GM19395 (cell line): ENCODE measurements at regions not wholly inside any gene's neighbourhood (a gene's known extent, or its start where the extent isn't known, plus 50 kb on each side); places are given as distances from the start of the nearest gene placed in this dataset.

ENCODE experiments used
- ATAC-seq: cut with Tn5 transposase; IDR thresholded peaks from one replicate; pipeline ENCODE4 v1.9.1; 2021; ENCODE audit warnings: mild to moderate bottlenecking, moderate library complexity; ENCODE audit not compliant: unreplicated experiment

GRCh38 chr1:218809625-218810024, 364.1 kb upstream of the LYPLAL1 start:
- ATAC-seq = no peak

GRCh38 chr1:218810306-218810705, 363.4 kb upstream of the LYPLAL1 start:
- no peak for ATAC-seq

GRCh38 chr1:218811497-218811896, 362.2 kb upstream of the LYPLAL1 start:
- no peak for ATAC-seq

GRCh38 chr1:218812360-218812759, 361.3 kb upstream of the LYPLAL1 start:
- ATAC-seq = no peak

- ATAC-seq = no peak
Measured at GRCh38 chr1:218813237-218813636, 360.4 kb upstream of the LYPLAL1 start.

GRCh38 chr1:218815076-218815475, 358.6 kb upstream of the LYPLAL1 start:
- ATAC-seq = no peak

- ATAC-seq = no peak
Measured at GRCh38 chr1:218817071-218817470, 356.6 kb upstream of the LYPLAL1 start.

- no peak for ATAC-seq
Measured at GRCh38 chr1:218817691-218818465, 355.8 kb upstream of the LYPLAL1 start.

GRCh38 chr1:218823291-218823900, 350.3 kb upstream of the LYPLAL1 start:
- peak; percentile 68 for ATAC-seq

GRCh38 chr1:218827486-218827885, 346.2 kb upstream of the LYPLAL1 start:
- no peak for ATAC-seq

GRCh38 chr1:218828125-218828650, 345.5 kb upstream of the LYPLAL1 start:
- ATAC-seq = no peak

GRCh38 chr1:218829097-218829496, 344.6 kb upstream of the LYPLAL1 start:
- ATAC-seq = no peak

- no peak for ATAC-seq
Measured at GRCh38 chr1:218835609-218836008, 338.1 kb upstream of the LYPLAL1 start.

GRCh38 chr1:218836264-218836663, 337.4 kb upstream of the LYPLAL1 start:
- ATAC-seq = no peak

- no peak for ATAC-seq
Measured at GRCh38 chr1:218837051-218837450, 336.6 kb upstream of the LYPLAL1 start.

- no peak for ATAC-seq
Measured at GRCh38 chr1:218845589-218845988, 328.1 kb upstream of the LYPLAL1 start.

GRCh38 chr1:218846181-218846580, 327.5 kb upstream of the LYPLAL1 start:
- ATAC-seq = no peak

GRCh38 chr1:218847089-218847768, 326.4 kb upstream of the LYPLAL1 start:
- no peak for ATAC-seq

- no peak for ATAC-seq
Measured at GRCh38 chr1:218848009-218848408, 325.7 kb upstream of the LYPLAL1 start.

- no peak for ATAC-seq
Measured at GRCh38 chr1:218850367-218850766, 323.3 kb upstream of the LYPLAL1 start.

- no peak for ATAC-seq
Measured at GRCh38 chr1:218851586-218851985, 322.1 kb upstream of the LYPLAL1 start.

- no peak for ATAC-seq
Measured at GRCh38 chr1:218852527-218852926, 321.2 kb upstream of the LYPLAL1 start.
